SK-N-SH treated with all-trans-retinoic acid at 6 μM for 48 hours (cell line): ENCODE measurements at regions not wholly inside any gene's neighbourhood (a gene's known extent, or its start where the extent isn't known, plus 50 kb on each side); places are given as distances from the start of the nearest gene placed in this dataset.

Experiments used
- ATAC-seq: fragments of 200-7000 bp; cut with Tn5 transposase; 3 replicates; pipeline ENCODE4 v1.9.1; 2020; ENCODE audit warnings: mild to moderate bottlenecking, moderate library complexity
- ARNTL ChIP-seq: fragments of 450-650 bp; formaldehyde crosslinking; IDR thresholded peaks from 2 replicates; pipeline ENCODE4 v1.5.0; 2020; ENCODE audit warnings: low read depth, mild to moderate bottlenecking, moderate library complexity, borderline replicate concordance
- BACH2 ChIP-seq: fragments of 250-450 bp; sonication (Bioruptor Pico); IDR thresholded peaks from 2 replicates; pipeline ENCODE4 v1.9.0; 2021; ENCODE audit warnings: mild to moderate bottlenecking, borderline replicate concordance
- CSDC2 ChIP-seq: fragments of 250-450 bp; sonication (Bioruptor Pico); IDR thresholded peaks from 2 replicates; pipeline ENCODE4 v1.5.0; 2020; ENCODE audit warnings: mild to moderate bottlenecking, moderate library complexity
- ESRRG ChIP-seq: fragments of 250-450 bp; sonication (Bioruptor Pico); IDR thresholded peaks from 2 replicates; pipeline ENCODE4 v1.6.1; 2021; ENCODE audit warnings: mild to moderate bottlenecking
- GLIS3 ChIP-seq: fragments of 250-450 bp; sonication (Bioruptor Pico); IDR thresholded peaks from 2 replicates; pipeline ENCODE4 v1.5.0; 2020; ENCODE audit warnings: mild to moderate bottlenecking, moderate library complexity
- ISL1 ChIP-seq: fragments of 250-450 bp; sonication (Bioruptor Pico); IDR thresholded peaks from 2 replicates; pipeline ENCODE4 v2.1.2; 2022; ENCODE audit warnings: mild to moderate bottlenecking, moderate library complexity
- POU6F1 ChIP-seq: fragments of 250-450 bp; sonication (Bioruptor Pico); IDR thresholded peaks from 2 replicates; pipeline ENCODE4 v1.8.0; 2021; ENCODE audit warnings: low read depth, mild to moderate bottlenecking, moderate library complexity, borderline replicate concordance
- RARB ChIP-seq: fragments of 250-450 bp; sonication (Bioruptor Pico); IDR thresholded peaks from 2 replicates; pipeline ENCODE4 v1.8.0; 2021; ENCODE audit warnings: mild to moderate bottlenecking, moderate library complexity
- SNAI2 ChIP-seq: fragments of 250-450 bp; sonication (Bioruptor Pico); IDR thresholded peaks from 2 replicates; pipeline ENCODE4 v1.5.0; 2020; ENCODE audit warnings: mild to moderate bottlenecking, moderate library complexity
- TCF4 ChIP-seq: fragments of 250-450 bp; sonication (Bioruptor Pico); IDR thresholded peaks from 2 replicates; pipeline ENCODE4 v1.8.0; 2021; ENCODE audit warnings: mild to moderate bottlenecking, moderate library complexity, borderline replicate concordance
- TOX ChIP-seq: fragments of 250-450 bp; sonication (Bioruptor Pico); IDR thresholded peaks from 2 replicates; pipeline ENCODE4 v1.8.0; 2021; ENCODE audit warnings: mild to moderate bottlenecking, moderate library complexity, borderline replicate concordance
- ZC3H10 ChIP-seq: fragments of 250-450 bp; sonication (Bioruptor Pico); IDR thresholded peaks from 2 replicates; pipeline ENCODE4 v1.5.1; 2021; ENCODE audit warnings: mild to moderate bottlenecking, moderate library complexity
- ZFP3 ChIP-seq: fragments of 250-450 bp; sonication (Bioruptor Pico); IDR thresholded peaks from 2 replicates; pipeline ENCODE4 v1.5.0; 2020; ENCODE audit warnings: mild to moderate bottlenecking, moderate library complexity
- ZFP30 ChIP-seq: fragments of 450-650 bp; formaldehyde crosslinking; IDR thresholded peaks from 2 replicates; pipeline ENCODE4 v1.5.0; 2022; ENCODE audit warnings: mild to moderate bottlenecking, moderate library complexity
- ZNF565 ChIP-seq: fragments of 450-650 bp; formaldehyde crosslinking; conservative IDR thresholded peaks from 2 replicates; pipeline ENCODE4 v1.5.0; 2020; ENCODE audit warnings: low read depth, mild to moderate bottlenecking, moderate library complexity
- ZNF70 ChIP-seq: fragments of 450-650 bp; formaldehyde crosslinking; IDR thresholded peaks from 2 replicates; pipeline ENCODE4 v1.5.0; 2020; ENCODE audit warnings: mild to moderate bottlenecking, moderate library complexity
- ZNF8 ChIP-seq: fragments of 450-650 bp; formaldehyde crosslinking; IDR thresholded peaks from 2 replicates; pipeline ENCODE4 v1.5.0; 2020; ENCODE audit warnings: mild to moderate bottlenecking, moderate library complexity
- TF ChIP-seq, protein P1 (sequence below): fragments of 250-450 bp; sonication (Bioruptor Pico); IDR thresholded peaks from 2 replicates; pipeline ENCODE4 v1.5.0; 2020; ENCODE audit warnings: mild to moderate bottlenecking, moderate library complexity
- TF ChIP-seq, protein P2 (sequence below): fragments of 250-450 bp; sonication (Bioruptor Pico); IDR thresholded peaks from 2 replicates; pipeline ENCODE4 v1.8.0; 2020; ENCODE audit warnings: mild to moderate bottlenecking, moderate library complexity, borderline replicate concordance

- no peak for ATAC-seq
- TF ChIP-seq ARNTL (CRISPR knock-in tag) (no peak), ISL1 (CRISPR knock-in tag) (no peak), TCF4 (CRISPR knock-in tag) (no peak), BACH2 (CRISPR knock-in tag) (no peak), ZFP3 (CRISPR knock-in tag) (no peak), ZNF70 (CRISPR knock-in tag) (no peak), POU6F1 (CRISPR knock-in tag) (no peak), ZNF8 (no peak)
- TF ChIP-seq, protein P1, sequence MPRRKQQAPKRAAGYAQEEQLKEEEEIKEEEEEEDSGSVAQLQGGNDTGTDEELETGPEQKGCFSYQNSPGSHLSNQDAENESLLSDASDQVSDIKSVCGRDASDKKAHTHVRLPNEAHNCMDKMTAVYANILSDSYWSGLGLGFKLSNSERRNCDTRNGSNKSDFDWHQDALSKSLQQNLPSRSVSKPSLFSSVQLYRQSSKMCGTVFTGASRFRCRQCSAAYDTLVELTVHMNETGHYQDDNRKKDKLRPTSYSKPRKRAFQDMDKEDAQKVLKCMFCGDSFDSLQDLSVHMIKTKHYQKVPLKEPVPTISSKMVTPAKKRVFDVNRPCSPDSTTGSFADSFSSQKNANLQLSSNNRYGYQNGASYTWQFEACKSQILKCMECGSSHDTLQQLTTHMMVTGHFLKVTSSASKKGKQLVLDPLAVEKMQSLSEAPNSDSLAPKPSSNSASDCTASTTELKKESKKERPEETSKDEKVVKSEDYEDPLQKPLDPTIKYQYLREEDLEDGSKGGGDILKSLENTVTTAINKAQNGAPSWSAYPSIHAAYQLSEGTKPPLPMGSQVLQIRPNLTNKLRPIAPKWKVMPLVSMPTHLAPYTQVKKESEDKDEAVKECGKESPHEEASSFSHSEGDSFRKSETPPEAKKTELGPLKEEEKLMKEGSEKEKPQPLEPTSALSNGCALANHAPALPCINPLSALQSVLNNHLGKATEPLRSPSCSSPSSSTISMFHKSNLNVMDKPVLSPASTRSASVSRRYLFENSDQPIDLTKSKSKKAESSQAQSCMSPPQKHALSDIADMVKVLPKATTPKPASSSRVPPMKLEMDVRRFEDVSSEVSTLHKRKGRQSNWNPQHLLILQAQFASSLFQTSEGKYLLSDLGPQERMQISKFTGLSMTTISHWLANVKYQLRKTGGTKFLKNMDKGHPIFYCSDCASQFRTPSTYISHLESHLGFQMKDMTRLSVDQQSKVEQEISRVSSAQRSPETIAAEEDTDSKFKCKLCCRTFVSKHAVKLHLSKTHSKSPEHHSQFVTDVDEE: no peak
These were observed 1154.7 kb downstream of the DTWD2 start for GRCh38 chr5:117833691-117834090.

DNA sequence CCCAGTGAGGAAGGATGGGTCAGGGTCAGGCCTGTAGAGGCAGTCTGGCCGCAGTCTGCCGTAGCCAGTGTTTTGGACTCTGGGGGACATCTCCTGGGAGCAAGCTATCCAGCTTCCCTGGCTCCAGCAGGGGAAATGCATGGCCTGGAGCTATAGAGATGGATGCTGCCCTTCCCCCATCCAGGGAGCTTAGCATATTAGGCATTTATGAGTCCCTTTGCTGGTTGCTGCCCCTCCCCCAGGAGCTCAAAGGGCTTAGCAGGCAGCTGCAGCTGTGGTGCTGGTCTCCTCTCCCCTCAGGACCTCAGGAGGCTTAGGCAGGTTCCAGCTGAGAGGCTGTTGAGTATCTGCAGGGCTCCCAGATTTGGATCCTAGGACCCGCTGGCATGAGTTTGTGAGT is 1158.7 kb downstream of the DTWD2 start:
- no peak for ATAC-seq
- TF ChIP-seq GLIS3 (CRISPR knock-in tag) (no peak), RARB (no peak), TOX (CRISPR knock-in tag) (no peak), CSDC2 (CRISPR knock-in tag) (no peak)
- TF ChIP-seq, protein P1: no peak

DNA sequence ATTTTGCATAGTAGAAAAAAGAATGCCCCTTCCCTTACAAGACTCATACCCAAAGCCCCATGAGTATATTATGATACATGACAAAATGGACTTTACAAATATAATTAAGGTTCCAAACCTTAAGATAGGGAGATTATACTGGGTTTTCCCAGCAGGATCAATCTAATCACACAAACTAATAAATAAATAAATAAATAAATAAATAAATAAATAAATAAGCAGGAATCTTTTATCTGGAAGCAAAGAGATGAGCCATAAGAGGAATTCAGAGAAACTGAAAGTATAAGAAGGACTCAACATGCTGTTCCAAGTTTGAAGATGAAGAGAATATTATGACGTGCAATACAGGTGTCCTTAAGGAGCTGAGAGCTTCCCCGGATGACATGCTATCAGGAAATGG is 1174.5 kb downstream of the DTWD2 start:
- TF ChIP-seq ESRRG (CRISPR knock-in tag) (no peak), CSDC2 (CRISPR knock-in tag) (no peak), ZFP3 (CRISPR knock-in tag) (no peak), ZFP30 (CRISPR knock-in tag) (no peak), RARB (no peak), SNAI2 (CRISPR knock-in tag) (no peak), TCF4 (CRISPR knock-in tag) (no peak), GLIS3 (CRISPR knock-in tag) (no peak), TOX (CRISPR knock-in tag) (no peak), ARNTL (CRISPR knock-in tag) (no peak)
- TF ChIP-seq, protein P1: no peak
- ATAC-seq: no peak

GRCh38 chr5:117812861-117813260 is 1175.5 kb downstream of the DTWD2 start:
- no peak for ATAC-seq
- no peak for TF ChIP-seq ZNF565 (CRISPR knock-in tag)
- no peak for TF ChIP-seq CSDC2 (CRISPR knock-in tag)
- TF ChIP-seq, protein P1: no peak
- no peak for TF ChIP-seq ZNF8
- no peak for TF ChIP-seq ESRRG (CRISPR knock-in tag)
- no peak for TF ChIP-seq ARNTL (CRISPR knock-in tag)
- TF ChIP-seq, protein P2, sequence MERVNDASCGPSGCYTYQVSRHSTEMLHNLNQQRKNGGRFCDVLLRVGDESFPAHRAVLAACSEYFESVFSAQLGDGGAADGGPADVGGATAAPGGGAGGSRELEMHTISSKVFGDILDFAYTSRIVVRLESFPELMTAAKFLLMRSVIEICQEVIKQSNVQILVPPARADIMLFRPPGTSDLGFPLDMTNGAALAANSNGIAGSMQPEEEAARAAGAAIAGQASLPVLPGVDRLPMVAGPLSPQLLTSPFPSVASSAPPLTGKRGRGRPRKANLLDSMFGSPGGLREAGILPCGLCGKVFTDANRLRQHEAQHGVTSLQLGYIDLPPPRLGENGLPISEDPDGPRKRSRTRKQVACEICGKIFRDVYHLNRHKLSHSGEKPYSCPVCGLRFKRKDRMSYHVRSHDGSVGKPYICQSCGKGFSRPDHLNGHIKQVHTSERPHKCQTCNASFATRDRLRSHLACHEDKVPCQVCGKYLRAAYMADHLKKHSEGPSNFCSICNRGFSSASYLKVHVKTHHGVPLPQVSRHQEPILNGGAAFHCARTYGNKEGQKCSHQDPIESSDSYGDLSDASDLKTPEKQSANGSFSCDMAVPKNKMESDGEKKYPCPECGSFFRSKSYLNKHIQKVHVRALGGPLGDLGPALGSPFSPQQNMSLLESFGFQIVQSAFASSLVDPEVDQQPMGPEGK (CRISPR knock-in tag): no peak
- no peak for TF ChIP-seq RARB
- no peak for TF ChIP-seq ZC3H10 (CRISPR knock-in tag)
- no peak for TF ChIP-seq SNAI2 (CRISPR knock-in tag)
